ENCODE measurements at regions not wholly inside any gene's neighbourhood (a gene's known extent, or its start where the extent isn't known, plus 50 kb on each side); places are given as distances from the start of the nearest gene placed in this dataset.

DNA sequence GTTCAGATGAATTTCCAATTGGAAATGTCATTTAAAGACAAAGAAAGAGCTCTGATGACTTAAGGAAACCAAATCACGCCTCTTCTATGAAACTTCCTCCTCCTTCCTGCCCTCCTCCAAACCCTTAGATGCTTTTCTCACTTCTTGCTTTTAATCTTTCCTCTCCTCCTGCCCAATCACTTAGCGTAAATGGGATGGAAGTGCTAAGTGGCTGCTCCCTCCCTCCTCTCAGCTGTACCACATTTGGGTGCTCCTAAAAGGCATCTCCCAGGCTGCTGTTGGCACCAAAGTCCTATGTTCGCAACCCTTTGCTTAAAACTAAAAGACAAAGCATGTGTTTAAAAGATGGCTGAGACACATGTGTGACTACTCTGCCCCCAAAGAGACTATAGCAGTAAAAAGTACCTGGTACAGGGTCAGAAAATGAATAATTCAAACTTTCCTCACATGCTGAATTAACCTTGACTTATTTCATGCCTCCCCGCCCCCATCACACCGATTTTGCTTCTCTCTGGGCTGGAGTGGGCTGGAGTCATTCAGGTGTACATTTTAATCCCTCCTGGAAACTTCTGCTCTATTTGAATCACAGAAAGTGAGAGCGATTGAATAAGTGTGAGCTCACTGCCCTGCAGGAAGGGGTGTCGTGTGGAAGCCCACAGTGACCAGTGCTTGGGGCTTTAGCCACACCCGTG, 59.2 kb upstream of the KLF7 start (continued):
- TF ChIP-seq MYC (IDR thresholded peaks at IDR 0.05; ENCODE audit: insufficient read depth, insufficient read length, insufficient replicate concordance, low read length, severe bottlenecking): no peak
- peak; percentile 70 for TF ChIP-seq NFIC (IDR thresholded peaks at IDR 0.05; ENCODE audit: low read depth, low read length)
- TF ChIP-seq, protein P1, sequence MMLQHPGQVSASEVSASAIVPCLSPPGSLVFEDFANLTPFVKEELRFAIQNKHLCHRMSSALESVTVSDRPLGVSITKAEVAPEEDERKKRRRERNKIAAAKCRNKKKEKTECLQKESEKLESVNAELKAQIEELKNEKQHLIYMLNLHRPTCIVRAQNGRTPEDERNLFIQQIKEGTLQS (IDR thresholded peaks at IDR 0.05; ENCODE audit: borderline replicate concordance, extremely low read depth, low read depth, low read length): no peak
- no peak for TF ChIP-seq EGR1 (IDR thresholded peaks at IDR 0.05; ENCODE audit: borderline replicate concordance in 1 of 2, low read depth in 2 of 2, low read length in 2 of 2)
- no peak for TF ChIP-seq TCF7 (IDR thresholded peaks at IDR 0.05; ENCODE audit: borderline replicate concordance)
- no peak for TF ChIP-seq LARP7 (IDR thresholded peaks at IDR 0.05)
- peak; percentile 59; the same call in 1 of the 2 replicates for TF ChIP-seq FOXM1 (IDR thresholded peaks at IDR 0.05; ENCODE audit: low read depth, low read length)
- TF ChIP-seq, protein P2, sequence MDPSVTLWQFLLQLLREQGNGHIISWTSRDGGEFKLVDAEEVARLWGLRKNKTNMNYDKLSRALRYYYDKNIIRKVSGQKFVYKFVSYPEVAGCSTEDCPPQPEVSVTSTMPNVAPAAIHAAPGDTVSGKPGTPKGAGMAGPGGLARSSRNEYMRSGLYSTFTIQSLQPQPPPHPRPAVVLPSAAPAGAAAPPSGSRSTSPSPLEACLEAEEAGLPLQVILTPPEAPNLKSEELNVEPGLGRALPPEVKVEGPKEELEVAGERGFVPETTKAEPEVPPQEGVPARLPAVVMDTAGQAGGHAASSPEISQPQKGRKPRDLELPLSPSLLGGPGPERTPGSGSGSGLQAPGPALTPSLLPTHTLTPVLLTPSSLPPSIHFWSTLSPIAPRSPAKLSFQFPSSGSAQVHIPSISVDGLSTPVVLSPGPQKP (IDR thresholded peaks at IDR 0.05; ENCODE audit: low read depth, low read length): no peak
- peak; percentile 13 to 19; a peak in 2 of 4 replicates for TF ChIP-seq IKZF2 (IDR thresholded peaks at IDR 0.05)
- TF ChIP-seq, protein P3, sequence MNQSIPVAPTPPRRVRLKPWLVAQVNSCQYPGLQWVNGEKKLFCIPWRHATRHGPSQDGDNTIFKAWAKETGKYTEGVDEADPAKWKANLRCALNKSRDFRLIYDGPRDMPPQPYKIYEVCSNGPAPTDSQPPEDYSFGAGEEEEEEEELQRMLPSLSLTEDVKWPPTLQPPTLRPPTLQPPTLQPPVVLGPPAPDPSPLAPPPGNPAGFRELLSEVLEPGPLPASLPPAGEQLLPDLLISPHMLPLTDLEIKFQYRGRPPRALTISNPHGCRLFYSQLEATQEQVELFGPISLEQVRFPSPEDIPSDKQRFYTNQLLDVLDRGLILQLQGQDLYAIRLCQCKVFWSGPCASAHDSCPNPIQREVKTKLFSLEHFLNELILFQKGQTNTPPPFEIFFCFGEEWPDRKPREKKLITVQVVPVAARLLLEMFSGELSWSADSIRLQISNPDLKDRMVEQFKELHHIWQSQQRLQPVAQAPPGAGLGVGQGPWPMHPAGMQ (IDR thresholded peaks at IDR 0.05; ENCODE audit: borderline replicate concordance): no peak
- TF ChIP-seq ZBED1 (IDR thresholded peaks at IDR 0.05; ENCODE audit: borderline replicate concordance): no peak; the same call in 1 of the 2 replicates
- TF ChIP-seq SMARCA5 (IDR thresholded peaks at IDR 0.05): no peak
- peak; percentile 65; the same call in 1 of the 2 replicates for TF ChIP-seq EED (IDR thresholded peaks at IDR 0.05; ENCODE audit: low read depth)
- TF ChIP-seq, protein P4, sequence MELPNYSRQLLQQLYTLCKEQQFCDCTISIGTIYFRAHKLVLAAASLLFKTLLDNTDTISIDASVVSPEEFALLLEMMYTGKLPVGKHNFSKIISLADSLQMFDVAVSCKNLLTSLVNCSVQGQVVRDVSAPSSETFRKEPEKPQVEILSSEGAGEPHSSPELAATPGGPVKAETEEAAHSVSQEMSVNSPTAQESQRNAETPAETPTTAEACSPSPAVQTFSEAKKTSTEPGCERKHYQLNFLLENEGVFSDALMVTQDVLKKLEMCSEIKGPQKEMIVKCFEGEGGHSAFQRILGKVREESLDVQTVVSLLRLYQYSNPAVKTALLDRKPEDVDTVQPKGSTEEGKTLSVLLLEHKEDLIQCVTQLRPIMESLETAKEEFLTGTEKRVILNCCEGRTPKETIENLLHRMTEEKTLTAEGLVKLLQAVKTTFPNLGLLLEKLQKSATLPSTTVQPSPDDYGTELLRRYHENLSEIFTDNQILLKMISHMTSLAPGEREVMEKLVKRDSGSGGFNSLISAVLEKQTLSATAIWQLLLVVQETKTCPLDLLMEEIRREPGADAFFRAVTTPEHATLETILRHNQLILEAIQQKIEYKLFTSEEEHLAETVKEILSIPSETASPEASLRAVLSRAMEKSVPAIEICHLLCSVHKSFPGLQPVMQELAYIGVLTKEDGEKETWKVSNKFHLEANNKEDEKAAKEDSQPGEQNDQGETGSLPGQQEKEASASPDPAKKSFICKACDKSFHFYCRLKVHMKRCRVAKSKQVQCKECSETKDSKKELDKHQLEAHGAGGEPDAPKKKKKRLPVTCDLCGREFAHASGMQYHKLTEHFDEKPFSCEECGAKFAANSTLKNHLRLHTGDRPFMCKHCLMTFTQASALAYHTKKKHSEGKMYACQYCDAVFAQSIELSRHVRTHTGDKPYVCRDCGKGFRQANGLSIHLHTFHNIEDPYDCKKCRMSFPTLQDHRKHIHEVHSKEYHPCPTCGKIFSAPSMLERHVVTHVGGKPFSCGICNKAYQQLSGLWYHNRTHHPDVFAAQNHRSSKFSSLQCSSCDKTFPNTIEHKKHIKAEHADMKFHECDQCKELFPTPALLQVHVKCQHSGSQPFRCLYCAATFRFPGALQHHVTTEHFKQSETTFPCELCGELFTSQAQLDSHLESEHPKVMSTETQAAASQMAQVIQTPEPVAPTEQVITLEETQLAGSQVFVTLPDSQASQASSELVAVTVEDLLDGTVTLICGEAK (IDR thresholded peaks at IDR 0.05; ENCODE audit: borderline replicate concordance): no peak
- TF ChIP-seq RUNX3 (IDR thresholded peaks at IDR 0.05; ENCODE audit: low read length): peak; percentile 28; the same call in 1 of the 2 replicates

All from GM12878 (cell line).